ENCODE measurements at regions not wholly inside any gene's neighbourhood (a gene's known extent, or its start where the extent isn't known, plus 50 kb on each side); places are given as distances from the start of the nearest gene placed in this dataset.

DNA sequence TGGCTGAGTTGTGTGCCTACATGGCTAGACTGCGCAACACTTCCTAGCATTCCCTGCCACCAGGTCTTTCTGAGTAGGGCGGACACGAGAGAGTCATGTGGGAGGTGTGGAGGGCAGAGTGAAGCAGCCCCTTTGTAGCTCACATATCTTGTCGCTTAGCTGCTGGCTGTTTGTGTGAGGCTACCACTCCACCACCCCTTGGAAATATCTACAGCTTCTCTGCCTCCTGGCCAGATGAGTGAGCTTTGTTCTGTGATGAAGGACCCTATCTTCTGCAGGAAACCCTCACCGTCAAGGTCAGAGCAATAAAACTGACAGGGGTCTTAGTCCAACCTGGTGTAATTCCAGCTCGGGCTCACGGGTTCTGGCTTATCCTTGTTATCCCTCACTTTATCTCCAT lies 232.1 kb upstream of the ASIC2 start:
- TF ChIP-seq, protein P1, sequence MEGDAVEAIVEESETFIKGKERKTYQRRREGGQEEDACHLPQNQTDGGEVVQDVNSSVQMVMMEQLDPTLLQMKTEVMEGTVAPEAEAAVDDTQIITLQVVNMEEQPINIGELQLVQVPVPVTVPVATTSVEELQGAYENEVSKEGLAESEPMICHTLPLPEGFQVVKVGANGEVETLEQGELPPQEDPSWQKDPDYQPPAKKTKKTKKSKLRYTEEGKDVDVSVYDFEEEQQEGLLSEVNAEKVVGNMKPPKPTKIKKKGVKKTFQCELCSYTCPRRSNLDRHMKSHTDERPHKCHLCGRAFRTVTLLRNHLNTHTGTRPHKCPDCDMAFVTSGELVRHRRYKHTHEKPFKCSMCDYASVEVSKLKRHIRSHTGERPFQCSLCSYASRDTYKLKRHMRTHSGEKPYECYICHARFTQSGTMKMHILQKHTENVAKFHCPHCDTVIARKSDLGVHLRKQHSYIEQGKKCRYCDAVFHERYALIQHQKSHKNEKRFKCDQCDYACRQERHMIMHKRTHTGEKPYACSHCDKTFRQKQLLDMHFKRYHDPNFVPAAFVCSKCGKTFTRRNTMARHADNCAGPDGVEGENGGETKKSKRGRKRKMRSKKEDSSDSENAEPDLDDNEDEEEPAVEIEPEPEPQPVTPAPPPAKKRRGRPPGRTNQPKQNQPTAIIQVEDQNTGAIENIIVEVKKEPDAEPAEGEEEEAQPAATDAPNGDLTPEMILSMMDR (IDR thresholded peaks at IDR 0.05): no peak
- no peak for TF ChIP-seq EZH2 (IDR thresholded peaks at IDR 0.05; ENCODE audit: borderline replicate concordance, insufficient read depth, low read depth, low read length, poor library complexity, severe bottlenecking)
